Nephron (organoid): ENCODE measurements at regions not wholly inside any gene's neighbourhood (a gene's known extent, or its start where the extent isn't known, plus 50 kb on each side); places are given as distances from the start of the nearest gene placed in this dataset.

Source experiments
- H3K27ac Mint-ChIP-seq, 3 experiments: 2 replicates each; pipeline ENCODE4 v1.8.0; 2020; ENCODE audit warnings: mixed read lengths in 3 of 3, mild to moderate bottlenecking in 2 of 3, moderate library complexity in 1 of 3
- H3K27me3 Mint-ChIP-seq: 2 replicates; pipeline ENCODE4 v1.8.0; 2021; ENCODE audit warnings: low read depth, mild to moderate bottlenecking, moderate library complexity, mixed read lengths
- H3K36me3 Mint-ChIP-seq: 2 replicates; pipeline ENCODE4 v1.8.0; 2020; ENCODE audit warnings: low read depth, mixed read lengths
- H3K4me1 Mint-ChIP-seq: 2 replicates; pipeline ENCODE4 v1.8.0; 2020; ENCODE audit warnings: mixed read lengths
- H3K4me3 Mint-ChIP-seq, 3 experiments: 2 replicates each; pipeline ENCODE4 v1.8.0; 2020; ENCODE audit warnings: mild to moderate bottlenecking in 3 of 3, mixed read lengths in 3 of 3, moderate library complexity in 2 of 3
- H3K9me3 Mint-ChIP-seq: 2 replicates; pipeline ENCODE4 v1.8.0; 2020; ENCODE audit warnings: mixed read lengths
- CTCF ChIP-seq, 3 experiments: fragments of 200-600 bp; sonication (generic); IDR thresholded peaks; one replicate each; pipeline ENCODE4 v1.5.0; 2021; ENCODE audit warnings: antibody characterized with exemption in 3 of 3; ENCODE audit not compliant: unreplicated experiment in 3 of 3

DNA sequence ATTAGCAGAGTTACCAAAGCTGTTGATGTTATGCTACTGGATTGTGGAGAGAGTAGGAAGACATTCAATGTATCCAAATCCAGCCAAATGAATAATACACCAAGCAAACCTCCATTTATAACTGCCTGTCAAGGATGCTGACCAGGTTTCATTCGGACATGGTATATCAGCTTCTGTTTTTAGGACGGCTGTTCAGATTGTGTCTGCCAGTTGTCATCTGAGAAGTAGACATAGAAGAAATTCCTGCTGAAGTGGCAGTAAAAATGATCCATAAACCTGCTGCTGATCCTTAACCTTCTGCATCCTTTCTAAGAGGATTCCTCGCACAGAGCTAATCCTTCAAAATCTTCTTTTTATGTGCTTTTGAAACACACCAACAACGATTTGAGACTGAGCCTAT is 663.6 kb upstream of the PLXNA2 start:
- TF ChIP-seq CTCF (IDR thresholded peaks at IDR 0.05; ENCODE audit: unreplicated experiment in 3 of 3) = no peak
- H3K4me3 Mint-ChIP-seq = no peak overlapping the region
- peaks cover 3% of the 10 kb centered on the region for H3K27me3 Mint-ChIP-seq
- H3K27ac Mint-ChIP-seq = no peak overlapping the region
- no peaks in the 10 kb centered on the region for H3K9me3 Mint-ChIP-seq
- peaks cover 13% of the 10 kb centered on the region for H3K4me1 Mint-ChIP-seq
- H3K36me3 Mint-ChIP-seq = no peaks in the 10 kb centered on the region

GRCh38 chr1:208909011-208909984 is 665.1 kb upstream of the PLXNA2 start:
- no peaks in the 10 kb centered on the region for H3K36me3 Mint-ChIP-seq
- H3K27ac Mint-ChIP-seq = no peak overlapping the region
- no peaks in the 10 kb centered on the region for H3K9me3 Mint-ChIP-seq
- peaks cover 3% of the 10 kb centered on the region for H3K27me3 Mint-ChIP-seq
- H3K4me3 Mint-ChIP-seq = no peak overlapping the region
- TF ChIP-seq CTCF (IDR thresholded peaks at IDR 0.05; ENCODE audit: unreplicated experiment in 3 of 3) = no peak
- H3K4me1 Mint-ChIP-seq = peaks cover 13% of the 10 kb centered on the region

GRCh38 chr1:208910161-208910560 is 666.0 kb upstream of the PLXNA2 start:
- Mint-ChIP-seq H3K36me3 (no peaks in the 10 kb centered on the region), H3K4me3 (no peak overlapping the region), H3K4me1 (peaks cover 13% of the 10 kb centered on the region), H3K27ac (no peak overlapping the region), H3K27me3 (peaks cover 3% of the 10 kb centered on the region), H3K9me3 (no peaks in the 10 kb centered on the region)
- TF ChIP-seq CTCF (IDR thresholded peaks at IDR 0.05; ENCODE audit: unreplicated experiment in 3 of 3) = no peak

- H3K9me3 Mint-ChIP-seq = no peaks in the 10 kb centered on the region
- no peak for TF ChIP-seq CTCF (IDR thresholded peaks at IDR 0.05; ENCODE audit: unreplicated experiment in 3 of 3)
- no peak overlapping the region for H3K4me3 Mint-ChIP-seq
- H3K4me1 Mint-ChIP-seq = no peaks in the 10 kb centered on the region
- no peak overlapping the region for H3K27ac Mint-ChIP-seq
- no peaks in the 10 kb centered on the region for H3K27me3 Mint-ChIP-seq
- H3K36me3 Mint-ChIP-seq = no peaks in the 10 kb centered on the region
Measured at GRCh38 chr1:208917281-208917680, 666.2 kb upstream of the CAMK1G start.

- H3K36me3 Mint-ChIP-seq = no peaks in the 10 kb centered on the region
- H3K4me1 Mint-ChIP-seq = no peaks in the 10 kb centered on the region
- no peaks in the 10 kb centered on the region for H3K9me3 Mint-ChIP-seq
- H3K27me3 Mint-ChIP-seq = no peaks in the 10 kb centered on the region
- H3K4me3 Mint-ChIP-seq = no peak overlapping the region
- TF ChIP-seq CTCF (IDR thresholded peaks at IDR 0.05; ENCODE audit: unreplicated experiment in 3 of 3) = no peak
- H3K27ac Mint-ChIP-seq = no peak overlapping the region
Measured at GRCh38 chr1:208917723-208918122, 665.8 kb upstream of the CAMK1G start.

- no peaks in the 10 kb centered on the region for H3K27me3 Mint-ChIP-seq
- no peak for TF ChIP-seq CTCF (IDR thresholded peaks at IDR 0.05; ENCODE audit: unreplicated experiment in 3 of 3)
- H3K4me3 Mint-ChIP-seq = no peak overlapping the region
- H3K4me1 Mint-ChIP-seq = no peaks in the 10 kb centered on the region
- H3K27ac Mint-ChIP-seq = no peak overlapping the region
- H3K9me3 Mint-ChIP-seq = no peaks in the 10 kb centered on the region
- H3K36me3 Mint-ChIP-seq = no peaks in the 10 kb centered on the region
Measured at GRCh38 chr1:208918160-208918559, 665.4 kb upstream of the CAMK1G start.
